UCSD-AML1 (cell line): ENCODE measurements at regions not wholly inside any gene's neighbourhood (a gene's known extent, or its start where the extent isn't known, plus 50 kb on each side); places are given as distances from the start of the nearest gene placed in this dataset.

Source experiments
- DNase-seq: peaks from one replicate; lab custom pipeline; 2025; ENCODE audit not compliant: unreplicated experiment; lab: John Stamatoyannopoulos, UW

- no peak for DNase-seq
Observed at GRCh38 chr18:60146220-60146960, 226.2 kb downstream of the MC4R start.

GRCh38 chr18:60145776-60146175 lies 226.8 kb downstream of the MC4R start:
- no peak for DNase-seq

GRCh38 chr18:60134806-60135205 lies 235.0 kb downstream of the PMAIP1 start:
- DNase-seq = no peak

GRCh38 chr18:60130284-60130683 lies 230.5 kb downstream of the PMAIP1 start:
- no peak for DNase-seq

GRCh38 chr18:60123031-60123430 lies 223.2 kb downstream of the PMAIP1 start:
- DNase-seq = no peak

- no peak for DNase-seq
Observed at GRCh38 chr18:60122339-60122738, 222.5 kb downstream of the PMAIP1 start.

GRCh38 chr18:60120231-60120750 lies 220.5 kb downstream of the PMAIP1 start:
- no peak for DNase-seq

GRCh38 chr18:60117321-60117720 lies 217.5 kb downstream of the PMAIP1 start:
- DNase-seq = no peak

GRCh38 chr18:60113396-60113795 lies 213.6 kb downstream of the PMAIP1 start:
- DNase-seq = no peak

GRCh38 chr18:60112369-60112768 lies 212.6 kb downstream of the PMAIP1 start:
- no peak for DNase-seq

- no peak for DNase-seq
Observed at GRCh38 chr18:60111525-60111924, 211.7 kb downstream of the PMAIP1 start.

- DNase-seq = no peak
Observed at GRCh38 chr18:60110836-60111235, 211.0 kb downstream of the PMAIP1 start.

- no peak for DNase-seq
Observed at GRCh38 chr18:60100778-60101177, 201.0 kb downstream of the PMAIP1 start.

GRCh38 chr18:60099709-60100108 lies 199.9 kb downstream of the PMAIP1 start:
- DNase-seq = no peak

GRCh38 chr18:60096428-60096827 lies 196.6 kb downstream of the PMAIP1 start:
- no peak for DNase-seq

- DNase-seq = no peak
Observed at GRCh38 chr18:60092073-60092472, 192.3 kb downstream of the PMAIP1 start.

- DNase-seq = no peak
Observed at GRCh38 chr18:60090170-60090569, 190.4 kb downstream of the PMAIP1 start.

- DNase-seq = no peak
Observed at GRCh38 chr18:60082790-60083189, 183.0 kb downstream of the PMAIP1 start.

GRCh38 chr18:60082282-60082681 lies 182.5 kb downstream of the PMAIP1 start:
- no peak for DNase-seq

GRCh38 chr18:60075477-60075876 lies 175.7 kb downstream of the PMAIP1 start:
- DNase-seq = no peak

GRCh38 chr18:60070631-60071030 lies 170.8 kb downstream of the PMAIP1 start:
- no peak for DNase-seq

GRCh38 chr18:60069145-60069544 lies 169.3 kb downstream of the PMAIP1 start:
- DNase-seq = no peak
